DMS153 treated with DMSO at 0.1 percent for 48 hours (cell line): ENCODE measurements at regions not wholly inside any gene's neighbourhood (a gene's known extent, or its start where the extent isn't known, plus 50 kb on each side); places are given as distances from the start of the nearest gene placed in this dataset.

Source experiments
- DNase-seq: peaks from one replicate; lab custom pipeline; 2025; ENCODE audit not compliant: unreplicated experiment; lab: John Stamatoyannopoulos, UW

GRCh38 chr9:7246917-7247522 is 489.2 kb downstream of the KDM4C start:
- no peak for DNase-seq

DNA sequence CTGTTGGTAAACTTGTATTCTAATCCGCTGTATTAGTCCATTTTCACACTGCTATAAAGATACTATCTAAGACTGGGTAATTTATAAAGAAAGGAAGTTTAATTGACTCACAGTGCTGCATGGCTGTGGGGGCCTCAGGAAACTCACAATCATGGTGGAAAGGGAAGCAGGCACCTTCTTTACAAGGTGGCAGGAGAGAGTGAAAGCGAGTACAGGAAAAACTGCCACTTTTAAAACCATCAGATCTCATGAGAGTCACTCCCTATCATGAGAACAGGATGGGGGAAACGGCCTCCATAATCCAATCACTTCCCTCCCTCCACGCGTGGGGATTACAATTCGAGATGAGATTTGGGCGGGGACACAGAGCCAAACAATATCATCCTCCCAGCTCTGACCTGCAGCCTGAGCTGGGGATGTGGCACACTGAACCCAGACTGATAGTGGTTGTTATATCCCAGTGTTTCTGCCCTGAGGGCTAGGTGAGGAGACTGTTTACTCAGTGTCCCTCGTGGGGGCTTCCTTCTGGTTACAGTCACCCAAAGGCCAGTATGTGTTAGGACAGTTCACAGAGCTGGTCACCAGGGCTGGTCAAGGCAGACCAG is 488.3 kb downstream of the KDM4C start:
- DNase-seq = no peak

DNA sequence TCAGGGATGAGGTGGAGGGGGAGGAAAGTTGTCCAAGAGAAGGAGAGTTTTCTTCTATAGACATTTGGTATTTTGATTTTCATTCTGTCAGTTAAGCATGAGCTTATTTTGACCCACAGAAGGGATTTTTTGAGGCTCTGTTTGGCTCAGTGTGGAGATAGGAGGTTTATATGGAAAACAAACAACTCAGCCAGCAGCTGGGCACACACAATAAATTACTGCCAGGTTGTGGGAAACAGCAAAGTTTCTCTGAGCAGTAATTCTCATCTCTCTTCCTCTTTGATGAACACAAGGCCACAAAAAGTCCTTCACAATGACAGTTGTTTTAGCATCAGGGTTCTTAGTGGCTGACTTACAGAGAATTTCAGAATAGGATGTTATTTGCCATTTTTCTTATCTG is 486.1 kb downstream of the KDM4C start:
- DNase-seq = no peak

- no peak for DNase-seq
These were observed 484.4 kb downstream of the KDM4C start for GRCh38 chr9:7242126-7242525.

- DNase-seq = no peak
These were observed 483.9 kb downstream of the KDM4C start for GRCh38 chr9:7241694-7242093.

- no peak for DNase-seq
These were observed 483.0 kb downstream of the KDM4C start for GRCh38 chr9:7240569-7241311.

DNA sequence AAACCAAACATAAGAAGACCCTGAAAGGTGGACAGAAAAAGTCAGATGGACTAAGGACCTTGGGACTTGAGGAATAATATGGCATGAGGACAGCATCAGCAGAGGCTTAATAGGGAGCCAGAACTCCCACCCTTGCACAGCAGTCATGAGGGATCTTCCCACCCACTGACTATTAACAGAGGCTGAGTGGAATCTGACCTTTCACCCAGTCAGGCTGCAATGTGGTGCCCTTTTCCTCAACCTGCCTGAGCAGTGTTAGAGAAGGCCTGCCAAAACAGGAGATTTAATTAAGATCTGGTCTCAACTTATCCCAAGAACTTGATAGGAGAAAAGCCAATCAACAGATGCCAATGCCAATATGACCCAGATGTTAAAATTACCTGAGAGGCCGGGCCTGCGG is 481.9 kb downstream of the KDM4C start:
- no peak for DNase-seq

GRCh38 chr9:7238247-7238637 is 480.5 kb downstream of the KDM4C start:
- no peak for DNase-seq

- peak; percentile 67 for DNase-seq
These were observed 479.9 kb downstream of the KDM4C start for GRCh38 chr9:7237473-7238246.

- no peak for DNase-seq
These were observed 478.4 kb downstream of the KDM4C start for GRCh38 chr9:7236186-7236585.

GRCh38 chr9:7234144-7234543 is 476.4 kb downstream of the KDM4C start:
- no peak for DNase-seq

GRCh38 chr9:7229571-7229970 is 471.8 kb downstream of the KDM4C start:
- no peak for DNase-seq

GRCh38 chr9:7228726-7229125 is 471.0 kb downstream of the KDM4C start:
- no peak for DNase-seq

- no peak for DNase-seq
These were observed 470.2 kb downstream of the KDM4C start for GRCh38 chr9:7227951-7228350.

- DNase-seq = no peak
These were observed 468.4 kb downstream of the KDM4C start for GRCh38 chr9:7226007-7226640.
